G401 (cell line): ENCODE measurements at regions not wholly inside any gene's neighbourhood (a gene's known extent, or its start where the extent isn't known, plus 50 kb on each side); places are given as distances from the start of the nearest gene placed in this dataset.

Experiments used
- DNase-seq: peaks from one replicate; pipeline ENCODE4 v3.0.0-alpha.2; 2015; ENCODE audit warnings: low spot score
- in situ Hi-C: cut with HindIII; loops from 2 replicates; pipeline ENCODE4 v1.10.0; 2016; ENCODE audit warnings: low sequenced_read_pairs, mixed read lengths

- in situ Hi-C loops: no loop called here
- no peak for DNase-seq
Measured at GRCh38 chr9:115379719-115380118, 261.8 kb upstream of the TNC start.

DNA sequence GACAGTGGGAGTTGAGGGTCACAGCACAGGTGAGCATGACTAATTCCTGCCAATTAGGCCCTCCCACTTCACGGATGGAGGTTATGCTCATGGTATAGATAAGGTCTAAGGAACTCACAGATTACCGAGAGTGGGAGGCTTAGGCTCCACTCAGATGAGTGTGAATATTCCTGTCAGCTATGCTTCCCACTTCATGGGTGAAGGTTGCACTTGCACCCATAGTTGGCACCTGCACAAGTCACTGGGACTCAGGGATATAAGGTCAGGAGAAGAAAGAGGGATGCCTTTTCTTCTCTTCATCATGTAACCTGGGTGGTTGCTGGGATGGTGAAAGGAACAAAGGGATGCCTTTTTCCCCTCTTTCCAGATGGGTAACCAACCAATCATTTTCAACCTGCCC, 264.9 kb upstream of the TNC start:
- in situ Hi-C loops: no loop called here

GRCh38 chr9:115385383-115386122, 267.6 kb upstream of the TNC start:
- no peak for DNase-seq
- in situ Hi-C loops: no loop called here

More for the DNA sequence above, 264.9 kb upstream of the TNC start:
- DNase-seq: no peak

DNA sequence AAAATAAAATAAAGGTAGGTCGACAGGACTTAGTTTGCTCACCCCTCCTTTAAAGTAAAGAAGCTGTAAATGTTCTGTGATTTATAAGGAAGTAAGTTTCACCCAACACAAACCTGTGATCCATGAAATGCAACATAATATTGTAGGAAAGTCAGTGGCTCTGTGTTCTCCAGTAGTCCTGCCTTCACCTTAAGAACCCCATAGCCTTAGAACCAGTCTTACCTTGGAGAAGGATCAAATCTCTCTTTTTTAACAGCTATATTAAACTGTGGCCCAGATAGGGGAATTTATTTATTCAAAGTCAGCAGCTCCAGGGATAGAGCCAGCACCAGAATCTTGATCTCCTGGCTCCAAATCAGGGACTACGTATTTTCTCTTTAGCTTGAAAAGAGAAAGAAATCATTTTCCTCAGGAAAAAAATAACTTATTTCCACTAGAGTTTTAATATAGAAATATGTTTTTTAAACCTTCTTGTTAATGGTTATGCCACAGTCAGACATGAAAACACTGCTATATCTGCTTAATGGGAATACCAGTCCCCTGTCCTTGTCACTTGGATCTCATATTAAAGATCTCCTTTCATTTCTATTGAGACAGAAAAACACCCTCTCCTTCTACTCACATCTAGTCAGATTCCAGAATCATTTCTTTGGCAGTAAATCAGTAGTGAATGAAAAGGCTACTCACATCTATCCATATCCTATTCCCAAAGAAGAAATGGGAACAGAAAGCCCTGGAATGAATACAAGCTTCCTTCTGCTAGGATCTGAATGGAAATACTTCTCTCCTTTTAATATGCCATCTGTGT, 269.2 kb upstream of the TNC start:
- no peak for DNase-seq
- in situ Hi-C loops: no loop called here

DNA sequence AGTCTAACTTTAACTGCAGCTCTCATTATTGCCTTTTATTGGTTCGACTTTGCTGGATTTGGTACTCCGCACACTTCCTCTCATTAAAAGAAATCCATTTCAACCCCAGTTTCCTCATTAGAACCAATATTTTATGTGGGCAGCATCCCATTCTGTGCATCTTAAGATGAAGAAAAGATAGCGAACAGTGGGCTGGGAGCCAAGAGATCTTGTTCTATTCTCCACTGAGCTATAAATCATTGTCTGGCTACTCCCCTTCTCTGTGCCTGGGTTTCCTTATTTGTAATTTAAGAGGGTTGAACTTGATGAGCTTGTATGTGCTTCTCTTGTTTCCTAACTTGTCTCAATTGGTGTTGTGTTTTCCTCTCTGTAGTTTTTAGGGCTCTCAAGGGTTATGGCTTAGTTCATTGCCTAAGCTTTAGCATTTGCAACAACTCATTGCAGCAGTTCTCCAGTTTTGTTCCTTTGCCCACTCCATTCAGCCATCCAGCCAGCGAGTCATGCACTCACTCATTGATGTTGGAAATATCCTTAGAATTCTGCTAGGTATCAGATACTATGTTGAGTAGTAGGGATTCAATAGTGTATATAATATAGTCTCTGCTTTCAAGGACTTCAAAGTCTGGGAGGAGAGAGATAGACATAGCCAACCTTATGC, 273.3 kb upstream of the TNC start:
- in situ Hi-C loops: no loop called here
- no peak for DNase-seq

DNA sequence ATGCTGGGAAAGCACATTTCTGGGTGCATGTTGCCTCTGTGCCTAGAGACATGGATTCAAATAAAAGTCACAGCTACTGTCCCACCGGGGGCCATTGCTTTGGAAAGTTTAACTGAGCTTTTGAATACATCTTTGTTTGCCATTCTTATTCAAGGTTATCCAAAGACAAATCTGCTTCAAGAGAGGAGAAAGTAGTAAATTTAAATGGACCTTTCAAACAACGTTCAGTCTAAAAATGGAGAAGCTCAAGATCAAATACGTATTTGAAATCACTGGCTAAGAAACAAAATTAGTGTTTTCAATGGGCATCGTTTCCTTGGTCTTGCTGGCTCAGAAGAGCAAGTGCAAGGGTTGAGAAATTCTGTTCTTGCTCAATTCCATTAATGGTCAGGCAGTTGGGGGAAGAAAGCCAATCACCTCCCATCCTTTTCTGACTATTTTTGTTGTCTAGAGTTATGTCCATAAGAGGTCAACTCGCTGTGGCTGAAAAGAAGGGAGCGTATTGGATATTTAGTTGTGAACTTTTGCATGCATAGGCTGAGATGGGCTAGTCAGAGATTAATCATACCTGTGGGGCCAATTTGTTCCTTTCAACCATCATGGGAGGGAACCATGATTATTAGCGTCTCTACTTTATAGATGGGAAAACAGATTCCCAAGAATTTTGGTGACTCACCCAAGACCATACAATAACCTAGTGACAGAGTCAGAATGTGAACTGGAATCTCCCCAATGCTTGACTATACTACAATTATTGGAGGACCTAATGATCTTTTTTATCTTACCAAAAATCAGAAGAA, 276.2 kb upstream of the TNC start:
- in situ Hi-C loops: no loop called here
- peak; percentile 7 for DNase-seq

- in situ Hi-C loops: no loop called here
Measured at GRCh38 chr9:115395511-115396021, 277.6 kb upstream of the TNC start.

DNA sequence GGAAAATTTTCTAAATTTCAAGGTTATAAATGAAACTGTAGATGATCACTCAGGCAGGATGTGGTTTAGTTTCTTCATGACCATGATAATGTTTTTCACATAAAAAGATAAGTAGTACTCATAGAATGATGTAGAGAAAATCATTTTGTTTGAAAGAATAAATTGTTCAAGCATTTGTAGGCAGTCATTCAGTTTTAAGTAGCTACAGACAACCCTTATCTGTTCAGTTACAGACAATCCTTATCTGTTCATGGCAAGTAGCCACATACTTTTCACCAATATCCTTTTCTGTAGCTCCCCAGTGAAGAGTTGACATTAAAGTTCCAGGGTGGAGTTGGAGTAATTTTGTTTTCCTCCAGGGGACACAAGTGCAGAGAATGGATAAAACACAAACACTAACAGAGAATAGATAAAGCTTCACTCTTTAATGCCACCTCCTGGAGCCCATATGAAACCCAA, 278.1 kb upstream of the TNC start:
- in situ Hi-C loops: no loop called here
- no peak for DNase-seq

More at GRCh38 chr9:115395511-115396021, 277.6 kb upstream of the TNC start:
- no peak for DNase-seq

DNA sequence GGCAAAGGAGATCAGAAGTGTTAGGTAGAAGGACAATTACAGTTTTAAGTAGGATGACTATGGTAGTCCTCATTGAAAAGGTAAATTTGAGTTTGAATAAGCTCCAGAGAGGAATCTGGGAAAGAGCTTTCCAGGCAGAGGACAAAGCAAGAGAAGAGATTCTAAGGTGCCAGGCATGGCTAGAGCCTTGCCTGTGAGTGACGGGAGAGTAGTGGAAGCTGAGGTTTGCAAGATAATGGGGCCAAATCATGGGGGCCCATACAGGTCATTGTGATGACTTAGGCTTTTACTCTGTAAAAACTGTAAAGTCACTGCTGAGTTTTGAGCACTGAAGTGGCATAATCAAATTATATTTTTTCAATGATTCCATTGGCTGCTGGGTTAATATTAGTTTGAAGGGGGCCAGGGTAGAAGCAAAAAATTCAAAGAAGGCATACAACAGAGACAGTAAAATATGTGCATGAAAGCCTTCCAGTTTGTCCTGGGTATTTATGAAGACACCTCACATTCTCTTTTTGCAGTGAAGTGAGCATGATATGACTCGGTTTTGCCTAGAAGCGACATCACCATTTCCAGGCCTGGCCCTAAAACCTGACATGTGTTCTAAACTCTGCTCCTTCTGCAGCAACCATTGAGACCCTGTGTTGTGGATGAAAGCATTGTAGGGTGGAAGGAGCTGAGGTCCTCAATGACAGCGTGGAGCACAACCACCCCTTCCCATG, 279.8 kb upstream of the TNC start:
- no peak for DNase-seq
- in situ Hi-C loops: no loop called here

GRCh38 chr9:115398313-115398650, 280.3 kb upstream of the TNC start:
- in situ Hi-C loops: no loop called here
- no peak for DNase-seq

DNA sequence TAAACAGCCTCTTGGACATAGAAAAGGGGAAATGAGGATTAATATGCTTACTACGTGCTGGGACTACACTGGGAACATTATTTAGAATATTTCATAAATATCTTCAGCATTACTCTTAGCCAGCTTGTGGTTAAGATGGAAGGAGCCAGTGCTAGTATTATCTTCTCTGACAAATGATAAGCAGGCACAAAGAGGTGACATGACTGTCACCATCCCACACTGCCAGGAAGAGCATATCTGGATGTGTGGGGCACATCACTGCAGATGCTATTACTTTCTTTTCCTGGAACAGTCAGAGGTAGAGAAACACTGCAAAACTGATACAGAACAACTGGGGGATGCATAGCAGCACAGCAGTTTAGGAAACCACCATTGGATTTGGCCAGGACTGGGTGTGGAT, 281.0 kb upstream of the TNC start:
- DNase-seq: no peak
- in situ Hi-C loops: no loop called here

GRCh38 chr9:115400796-115401195, 282.8 kb upstream of the TNC start:
- in situ Hi-C loops: no loop called here
- DNase-seq: no peak

GRCh38 chr9:115401756-115402327, 283.9 kb upstream of the TNC start:
- in situ Hi-C loops: no loop called here
- DNase-seq: no peak

DNA sequence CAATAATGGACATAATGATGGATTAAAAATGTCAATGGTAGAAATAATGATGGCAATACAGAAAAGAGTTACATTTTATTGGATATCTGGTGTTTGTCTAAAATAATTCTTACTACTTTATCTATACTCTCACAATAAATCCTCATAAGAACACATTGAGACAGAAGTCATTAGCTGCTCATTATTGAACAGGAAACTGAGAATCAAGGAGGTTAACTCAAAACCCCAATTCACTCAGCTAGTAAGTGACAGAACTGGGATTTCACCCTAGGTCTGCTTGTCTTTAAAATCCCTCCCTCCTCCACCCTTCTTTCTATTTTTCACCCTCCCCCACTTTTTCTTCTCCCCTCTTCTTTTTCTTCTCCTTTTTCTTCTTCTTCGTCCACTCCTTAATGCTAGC, 285.8 kb upstream of the TNC start:
- in situ Hi-C loops: no loop called here

DNA sequence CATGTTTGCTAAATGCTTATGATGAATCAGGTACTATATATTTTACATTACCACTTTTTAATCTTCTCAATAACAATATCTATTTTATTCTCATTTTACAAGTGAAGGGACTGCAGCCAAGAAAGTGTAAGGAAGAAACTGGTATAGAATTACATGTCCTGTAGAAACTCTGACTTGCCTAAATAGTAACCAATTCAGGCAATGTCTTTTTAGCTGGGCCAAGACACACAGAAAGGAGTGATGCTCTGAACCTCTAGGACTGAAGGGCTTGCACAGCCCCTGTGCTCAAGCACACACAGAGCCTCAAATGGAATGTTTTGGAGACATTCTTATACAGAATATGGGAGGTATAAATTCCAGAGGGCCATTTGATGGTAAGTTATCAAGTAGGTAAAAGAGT, 286.4 kb upstream of the TNC start:
- in situ Hi-C loops: no loop called here
- DNase-seq: no peak

More for the DNA sequence above, 285.8 kb upstream of the TNC start:
- no peak for DNase-seq

DNA sequence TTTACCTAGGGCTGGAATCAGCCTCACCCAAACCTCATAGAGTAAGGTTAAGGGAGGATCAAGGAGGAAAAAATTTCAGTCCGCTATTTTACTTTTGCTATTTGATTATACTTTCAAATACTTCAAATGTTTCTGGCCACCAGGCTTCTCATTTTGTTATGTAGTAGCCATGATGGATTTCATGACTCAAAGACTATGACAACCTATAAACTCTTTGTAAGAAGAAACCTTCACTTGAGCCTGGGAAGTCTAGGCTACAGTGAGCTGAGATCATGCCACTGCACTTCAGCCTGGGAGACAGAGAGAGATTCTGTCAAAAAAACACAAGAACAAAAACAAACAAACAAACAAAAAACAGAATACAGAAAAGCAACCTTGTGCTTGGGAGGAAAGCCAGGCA, 293.6 kb upstream of the TNC start:
- in situ Hi-C loops: no loop called here
- no peak for DNase-seq

- in situ Hi-C loops: no loop called here
- no peak for DNase-seq
Measured at GRCh38 chr9:115411993-115412452, 294.1 kb upstream of the TNC start.

- no peak for DNase-seq
- in situ Hi-C loops: no loop called here
Measured at GRCh38 chr9:115412656-115413055, 294.7 kb upstream of the TNC start.
